HTR-8/SVneo (cell line): ENCODE measurements at regions not wholly inside any gene's neighbourhood (a gene's known extent, or its start where the extent isn't known, plus 50 kb on each side); places are given as distances from the start of the nearest gene placed in this dataset.

Experiments
- DNase-seq: peaks from one replicate; pipeline ENCODE4 v3.0.0; 2011; ENCODE audit warnings: low spot score, mixed read lengths; ENCODE audit not compliant: insufficient read length
- FAIRE-seq: peaks from 2 replicates; lab custom pipeline; 2011; peaks lifted over from hg19 to GRCh38; lab: Jason Lieb, UNC

- DNase-seq (no peak), FAIRE-seq (no peak)
Measured at GRCh38 chr7:22629056-22629455, 97.9 kb upstream of the IL6 start.

- peak; percentile 23 for FAIRE-seq
Measured at GRCh38 chr7:22628112-22628511, 98.9 kb upstream of the IL6 start.

GRCh38 chr7:22627136-22627535 is 99.9 kb upstream of the IL6 start:
- FAIRE-seq (no peak), DNase-seq (peak; percentile 23)

More at GRCh38 chr7:22628112-22628511, 98.9 kb upstream of the IL6 start:
- no peak for DNase-seq

GRCh38 chr7:22625251-22625650 is 101.7 kb upstream of the IL6 start:
- no peak for FAIRE-seq

GRCh38 chr7:22624781-22625180 is 102.2 kb upstream of the IL6 start:
- no peak for FAIRE-seq
- DNase-seq, result no peak

More at GRCh38 chr7:22625251-22625650, 101.7 kb upstream of the IL6 start:
- no peak for DNase-seq

GRCh38 chr7:22622116-22622785 is 104.7 kb upstream of the IL6 start:
- FAIRE-seq (no peak), DNase-seq (no peak)

GRCh38 chr7:22618528-22618927 is 108.5 kb upstream of the IL6 start:
- FAIRE-seq, result no peak
- DNase-seq, result no peak

GRCh38 chr7:22617166-22617565 is 109.8 kb upstream of the IL6 start:
- DNase-seq (no peak), FAIRE-seq (no peak)

GRCh38 chr7:22613496-22613895 is 113.5 kb upstream of the IL6 start:
- DNase-seq (no peak), FAIRE-seq (no peak)

GRCh38 chr7:22612776-22613175 is 112.8 kb upstream of the STEAP1B start:
- DNase-seq (no peak), FAIRE-seq (no peak)

- DNase-seq, result no peak
- FAIRE-seq, result no peak
Measured at GRCh38 chr7:22611758-22612079, 111.7 kb upstream of the STEAP1B start.

- DNase-seq (no peak), FAIRE-seq (no peak)
Measured at GRCh38 chr7:22610951-22611757, 111.2 kb upstream of the STEAP1B start.

GRCh38 chr7:22610263-22610662 is 110.3 kb upstream of the STEAP1B start:
- FAIRE-seq (no peak), DNase-seq (no peak)

- FAIRE-seq (no peak), DNase-seq (no peak)
Measured at GRCh38 chr7:22607180-22607579, 107.2 kb upstream of the STEAP1B start.

- no peak for FAIRE-seq
- DNase-seq, result no peak
Measured at GRCh38 chr7:22604246-22604645, 104.3 kb upstream of the STEAP1B start.

- no peak for FAIRE-seq
Measured at GRCh38 chr7:22601812-22602565, 102.0 kb upstream of the STEAP1B start.

GRCh38 chr7:22601408-22601807 is 101.4 kb upstream of the STEAP1B start:
- no peak for DNase-seq
- no peak for FAIRE-seq

More at GRCh38 chr7:22601812-22602565, 102.0 kb upstream of the STEAP1B start:
- DNase-seq, result no peak

- no peak for DNase-seq
Measured at GRCh38 chr7:22601003-22601402, 101.0 kb upstream of the STEAP1B start.

GRCh38 chr7:22598318-22598920 is 98.4 kb upstream of the STEAP1B start:
- no peak for FAIRE-seq
- DNase-seq, result no peak

More at GRCh38 chr7:22601003-22601402, 101.0 kb upstream of the STEAP1B start:
- FAIRE-seq, result no peak

- DNase-seq, result no peak
- FAIRE-seq, result no peak
Measured at GRCh38 chr7:22597844-22598243, 97.9 kb upstream of the STEAP1B start.
